ENCODE measurements at regions not wholly inside any gene's neighbourhood (a gene's known extent, or its start where the extent isn't known, plus 50 kb on each side); places are given as distances from the start of the nearest gene placed in this dataset.

DNA sequence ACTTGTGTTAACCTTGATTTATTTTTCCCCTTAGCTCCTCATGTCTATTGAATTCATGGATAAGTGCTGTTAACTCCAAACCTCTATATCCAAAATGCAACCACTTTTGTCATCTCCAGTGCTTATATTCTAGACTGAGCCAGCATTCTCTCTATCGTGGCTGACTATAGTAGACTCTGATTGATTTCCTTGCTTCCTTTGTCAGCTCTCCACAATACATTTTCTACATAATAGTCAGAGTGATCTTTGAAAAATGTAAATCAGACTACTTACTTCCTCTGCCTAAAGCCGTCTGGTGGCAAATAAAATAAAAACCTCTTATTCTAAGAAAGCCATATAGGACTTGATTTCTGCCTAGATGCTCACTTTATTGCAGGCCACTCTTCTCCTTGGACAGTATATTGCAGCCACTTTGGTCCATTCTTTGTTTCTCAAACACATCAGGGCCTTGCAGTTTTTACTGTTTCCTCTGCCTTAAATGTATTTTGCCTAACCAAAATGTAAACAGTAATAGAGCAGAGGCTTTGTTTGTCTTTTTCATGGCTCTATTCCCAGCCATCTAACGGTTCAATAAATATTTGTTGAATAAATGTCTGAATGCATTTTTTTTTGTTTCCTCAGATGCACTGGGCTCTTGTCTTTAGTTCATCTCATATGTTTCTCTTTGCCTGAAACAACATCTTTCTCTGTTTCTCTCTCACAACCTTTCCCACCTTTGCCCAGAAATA is 243.6 kb upstream of the CSNK1A1L start:
- H3K27ac Mint-ChIP-seq: no peak overlapping the region
- ATAC-seq (replicated peaks) (no peak), DNase-seq (no peak)
- no peak overlapping the region for H3K4me3 Mint-ChIP-seq
- peaks cover 0 to 2% of the 10 kb centered on the region in 2 donors for H3K9me3 Mint-ChIP-seq
- no peaks in the 10 kb centered on the region for H3K27me3 Mint-ChIP-seq
- H3K36me3 Mint-ChIP-seq: no peaks in the 10 kb centered on the region
- H3K4me1 Mint-ChIP-seq: no peaks in the 10 kb centered on the region

DNA sequence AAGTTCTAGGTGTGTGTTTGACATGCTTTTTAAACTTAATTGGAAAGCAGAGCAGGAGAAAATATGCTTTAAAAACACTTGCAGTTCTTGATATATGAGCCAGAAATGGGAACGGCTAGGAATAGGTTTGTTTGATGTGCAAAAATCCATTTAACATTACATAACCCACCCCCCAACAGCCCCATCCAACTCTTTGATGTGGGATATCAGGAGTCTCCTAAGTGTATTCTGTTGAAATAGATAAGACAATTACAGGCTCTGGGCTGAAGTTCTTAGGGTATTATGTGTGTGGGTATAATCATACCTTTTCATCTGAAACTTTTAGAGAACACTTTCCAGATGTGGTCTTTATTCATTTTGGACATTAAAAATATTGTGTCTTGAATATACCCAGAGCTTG is 240.4 kb upstream of the CSNK1A1L start:
- no peak for ATAC-seq (replicated peaks)
- no peak overlapping the region for H3K4me3 Mint-ChIP-seq
- H3K27ac Mint-ChIP-seq: no peak overlapping the region
- DNase-seq: no peak
- H3K4me1 Mint-ChIP-seq: no peaks in the 10 kb centered on the region
- H3K9me3 Mint-ChIP-seq: peaks cover 0 to 2% of the 10 kb centered on the region in 2 donors
- H3K27me3 Mint-ChIP-seq: no peaks in the 10 kb centered on the region
- H3K36me3 Mint-ChIP-seq: no peaks in the 10 kb centered on the region

DNA sequence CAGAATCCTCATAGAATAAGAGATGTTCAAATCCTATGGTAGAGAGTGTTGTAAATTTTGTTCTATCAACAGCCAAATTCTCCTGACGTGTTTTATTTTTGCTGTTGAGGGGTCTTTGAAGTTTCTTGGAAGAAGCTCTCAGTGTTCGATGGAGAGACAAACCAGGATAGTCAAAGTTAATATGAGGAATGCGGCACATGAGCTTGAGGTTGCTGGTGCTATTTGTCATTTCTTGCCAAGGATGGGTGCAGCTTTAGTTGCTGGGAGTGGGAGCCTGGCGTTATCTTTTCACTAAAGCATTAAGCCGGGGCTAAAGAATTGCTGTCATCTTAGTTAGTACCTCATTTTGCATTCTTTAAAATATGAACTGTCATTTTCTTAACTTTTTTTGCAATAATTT is 239.9 kb upstream of the CSNK1A1L start:
- Mint-ChIP-seq H3K4me3 (no peak overlapping the region), H3K9me3 (peaks cover 0 to 2% of the 10 kb centered on the region in 2 donors), H3K27ac (no peak overlapping the region), H3K4me1 (no peaks in the 10 kb centered on the region), H3K36me3 (no peaks in the 10 kb centered on the region), H3K27me3 (no peaks in the 10 kb centered on the region)
- DNase-seq (no peak), ATAC-seq (replicated peaks) (no peak)

DNA sequence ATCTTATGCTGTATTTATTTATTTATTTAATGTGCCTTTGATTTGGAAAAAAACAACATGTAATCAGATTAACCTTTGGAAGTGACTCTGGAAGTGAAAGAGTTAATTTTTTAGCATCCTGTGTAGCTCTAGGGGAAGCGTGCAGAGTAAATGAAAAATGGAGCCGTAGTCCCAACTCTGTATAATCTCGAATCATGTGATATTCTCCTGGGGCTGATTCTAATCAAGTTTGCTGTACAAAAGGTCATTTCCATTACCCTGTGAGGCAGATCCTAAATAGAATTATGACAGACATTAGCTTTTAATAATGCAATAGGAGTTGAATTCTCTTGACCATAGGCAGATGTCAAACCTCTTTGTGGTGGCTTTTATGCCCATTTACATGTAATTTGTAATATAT is 238.6 kb upstream of the CSNK1A1L start:
- H3K36me3 Mint-ChIP-seq: no peaks in the 10 kb centered on the region
- H3K4me3 Mint-ChIP-seq: no peak overlapping the region
- H3K27me3 Mint-ChIP-seq: no peaks in the 10 kb centered on the region
- H3K9me3 Mint-ChIP-seq: peaks cover 0 to 2% of the 10 kb centered on the region in 2 donors
- no peak for ATAC-seq (replicated peaks)
- H3K27ac Mint-ChIP-seq: no peak overlapping the region
- no peak for DNase-seq
- no peaks in the 10 kb centered on the region for H3K4me1 Mint-ChIP-seq

DNA sequence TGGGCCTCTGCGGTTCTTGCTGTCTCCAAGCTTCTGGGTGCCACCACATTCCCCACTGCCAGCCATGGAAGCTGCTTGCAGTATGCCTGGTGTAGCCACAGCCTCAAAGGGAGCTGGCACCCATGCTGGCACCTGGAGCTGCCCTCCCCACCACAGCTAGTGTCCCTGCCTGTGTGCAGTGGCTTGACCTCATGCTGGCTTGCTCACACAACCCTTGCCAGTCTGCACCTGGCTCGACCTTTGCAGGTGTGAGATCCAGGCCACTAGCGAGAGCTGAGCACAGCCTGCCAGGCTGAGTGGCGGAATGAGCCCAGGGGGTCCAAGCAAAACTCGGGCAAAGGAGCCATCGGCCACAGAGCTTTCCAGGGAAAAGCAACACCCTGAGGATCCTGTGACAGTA is 236.7 kb upstream of the CSNK1A1L start:
- Mint-ChIP-seq H3K4me1 (no peaks in the 10 kb centered on the region), H3K36me3 (no peaks in the 10 kb centered on the region), H3K27ac (no peak overlapping the region), H3K27me3 (no peaks in the 10 kb centered on the region), H3K9me3 (no peaks in the 10 kb centered on the region), H3K4me3 (no peak overlapping the region)
- peak in 1 of 2 donors; percentile 3 for ATAC-seq (replicated peaks)
- DNase-seq: no peak

DNA sequence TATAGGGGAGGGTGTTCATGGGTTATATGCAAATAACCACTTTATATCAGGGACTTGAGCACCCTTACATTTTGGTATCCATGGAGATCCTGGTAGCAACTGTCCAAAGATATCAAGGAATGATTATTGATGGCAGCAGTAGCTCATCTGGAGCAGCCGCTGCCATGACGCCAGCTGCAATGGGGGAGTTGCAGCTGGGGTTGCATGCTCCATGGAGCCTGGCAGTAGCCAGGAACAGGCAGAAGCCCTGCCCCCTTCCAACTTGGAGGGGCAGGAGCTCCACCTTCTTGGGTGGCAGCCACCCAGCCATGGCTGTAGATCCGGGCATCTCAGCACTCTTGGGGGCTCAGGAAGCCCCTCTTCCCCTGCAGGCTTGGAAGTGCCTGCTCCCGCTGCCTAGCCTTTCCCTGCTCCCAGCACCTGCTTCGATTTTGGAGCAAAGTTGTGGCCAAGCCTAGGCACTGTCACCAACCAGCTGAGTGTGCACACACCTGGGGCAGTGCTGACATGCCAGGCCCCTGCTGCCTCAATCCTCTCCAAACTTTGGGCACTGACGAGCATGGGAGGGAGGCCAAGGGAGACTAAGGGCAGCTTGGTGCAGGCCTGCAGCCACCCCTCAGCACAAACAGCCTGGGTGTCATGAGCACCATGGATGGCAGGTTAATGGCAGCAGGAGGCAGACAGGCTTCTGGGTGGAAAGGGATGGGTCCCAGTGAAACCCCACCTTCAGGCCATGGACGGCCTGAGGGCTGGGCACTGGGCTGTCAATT is 235.6 kb upstream of the CSNK1A1L start:
- Mint-ChIP-seq H3K4me1 (no peaks in the 10 kb centered on the region), H3K4me3 (no peak overlapping the region), H3K36me3 (no peaks in the 10 kb centered on the region), H3K27ac (no peak overlapping the region), H3K27me3 (no peaks in the 10 kb centered on the region), H3K9me3 (no peaks in the 10 kb centered on the region)
- no peak for DNase-seq
- no peak for ATAC-seq (replicated peaks)

DNA sequence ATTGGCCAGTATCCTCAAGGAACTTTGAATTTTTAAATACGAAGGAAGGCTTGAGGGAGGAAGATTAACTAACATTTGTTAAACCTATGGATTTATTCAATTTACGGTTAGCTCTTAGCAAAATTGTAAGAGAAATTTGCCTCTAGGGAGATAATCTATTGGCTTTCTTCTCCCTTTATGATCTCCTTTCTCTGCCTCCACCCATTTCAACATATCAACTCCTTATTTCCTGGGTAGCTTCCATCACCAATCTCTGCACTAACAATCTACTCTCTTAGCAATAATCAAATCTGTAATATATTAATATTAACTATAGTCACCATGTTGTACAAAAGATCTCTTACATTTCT is 233.9 kb upstream of the CSNK1A1L start:
- ATAC-seq (replicated peaks) (no peak), DNase-seq (no peak)
- H3K4me3 Mint-ChIP-seq: no peak overlapping the region
- no peaks in the 10 kb centered on the region for H3K27me3 Mint-ChIP-seq
- no peak overlapping the region for H3K27ac Mint-ChIP-seq
- H3K36me3 Mint-ChIP-seq: no peaks in the 10 kb centered on the region
- H3K9me3 Mint-ChIP-seq: no peaks in the 10 kb centered on the region
- no peaks in the 10 kb centered on the region for H3K4me1 Mint-ChIP-seq

DNA sequence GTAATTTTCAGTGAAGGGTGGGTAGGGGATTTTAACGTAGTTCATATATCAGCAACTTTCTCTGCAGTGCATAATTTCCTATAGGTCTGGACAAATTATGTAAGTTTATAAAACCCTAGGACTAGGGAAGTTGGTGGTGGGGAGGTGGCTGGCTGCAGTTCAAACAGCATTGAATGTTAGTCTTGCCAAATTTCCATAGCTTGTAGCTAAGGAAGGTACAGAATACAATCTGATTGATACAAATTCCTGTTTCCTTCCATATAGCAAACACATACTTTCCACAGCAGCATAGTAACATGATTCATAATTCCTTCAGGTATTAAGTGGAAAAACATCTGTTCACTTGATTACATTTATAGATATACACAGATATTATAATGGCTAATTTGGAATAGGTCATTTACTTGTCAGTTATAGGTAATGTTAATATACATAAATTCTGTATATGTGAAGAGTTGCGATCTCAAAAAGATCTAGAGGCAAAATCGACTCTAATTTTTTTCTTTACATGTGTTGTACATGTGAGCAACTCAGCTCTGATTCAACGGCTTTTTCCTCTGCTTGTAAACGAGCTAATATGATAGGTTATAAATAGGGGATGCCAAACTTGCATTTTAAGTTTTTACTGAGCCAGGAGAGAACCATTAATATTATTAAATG is 233.4 kb upstream of the CSNK1A1L start:
- DNase-seq: no peak
- Mint-ChIP-seq H3K9me3 (no peaks in the 10 kb centered on the region), H3K27ac (no peak overlapping the region), H3K4me1 (no peaks in the 10 kb centered on the region), H3K36me3 (no peaks in the 10 kb centered on the region), H3K4me3 (no peak overlapping the region), H3K27me3 (no peaks in the 10 kb centered on the region)
- ATAC-seq (replicated peaks): no peak

DNA sequence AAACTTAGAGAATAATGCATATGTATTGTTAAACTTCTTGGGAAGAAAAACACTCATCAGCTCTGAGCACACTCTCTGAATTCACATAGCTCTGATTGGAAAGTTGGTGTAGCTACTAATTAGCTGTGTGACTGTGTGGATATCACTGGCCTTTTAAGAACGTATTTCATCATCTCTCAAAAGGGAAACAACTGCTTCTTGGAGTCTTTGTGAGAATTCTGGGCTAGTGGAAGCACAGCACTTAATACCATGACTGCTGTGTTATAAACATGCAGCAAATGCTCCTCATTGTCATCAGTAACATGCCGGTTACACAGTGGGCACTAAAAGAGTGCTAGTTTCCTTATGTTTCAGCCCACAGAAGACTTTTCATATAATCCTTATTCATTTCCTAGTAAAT is 220.9 kb upstream of the CSNK1A1L start:
- no peak for ATAC-seq (replicated peaks)
- Mint-ChIP-seq H3K27ac (no peak overlapping the region), H3K36me3 (no peaks in the 10 kb centered on the region), H3K4me3 (no peak overlapping the region), H3K27me3 (no peaks in the 10 kb centered on the region), H3K9me3 (peaks cover 6 to 11% of the 10 kb centered on the region in 2 donors), H3K4me1 (no peaks in the 10 kb centered on the region)
- DNase-seq: no peak

DNA sequence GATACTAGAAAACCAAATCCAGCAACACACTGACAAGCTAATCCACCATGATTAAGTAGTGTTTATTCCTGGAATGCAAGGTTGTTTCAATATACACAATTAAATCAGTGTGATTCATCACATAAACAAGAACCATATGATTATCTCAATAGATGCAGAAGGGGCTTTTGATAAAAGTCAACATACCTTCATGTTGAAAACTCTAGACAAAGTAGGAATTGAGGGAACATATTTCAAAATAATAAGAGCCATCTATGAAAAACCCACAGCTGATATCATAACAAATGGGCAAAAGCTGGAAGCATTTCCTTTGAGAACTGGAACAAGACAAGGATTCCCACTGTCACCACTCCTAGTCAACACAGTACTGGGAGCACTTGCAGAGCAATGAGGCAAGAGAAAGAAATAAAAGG is 213.6 kb upstream of the CSNK1A1L start:
- Mint-ChIP-seq H3K36me3 (no peaks in the 10 kb centered on the region), H3K9me3 (peaks cover 12 to 16% of the 10 kb centered on the region in 2 donors), H3K4me3 (no peak overlapping the region), H3K27me3 (no peaks in the 10 kb centered on the region), H3K4me1 (no peaks in the 10 kb centered on the region), H3K27ac (no peak overlapping the region)
- no peak for ATAC-seq (replicated peaks)
- no peak for DNase-seq

DNA sequence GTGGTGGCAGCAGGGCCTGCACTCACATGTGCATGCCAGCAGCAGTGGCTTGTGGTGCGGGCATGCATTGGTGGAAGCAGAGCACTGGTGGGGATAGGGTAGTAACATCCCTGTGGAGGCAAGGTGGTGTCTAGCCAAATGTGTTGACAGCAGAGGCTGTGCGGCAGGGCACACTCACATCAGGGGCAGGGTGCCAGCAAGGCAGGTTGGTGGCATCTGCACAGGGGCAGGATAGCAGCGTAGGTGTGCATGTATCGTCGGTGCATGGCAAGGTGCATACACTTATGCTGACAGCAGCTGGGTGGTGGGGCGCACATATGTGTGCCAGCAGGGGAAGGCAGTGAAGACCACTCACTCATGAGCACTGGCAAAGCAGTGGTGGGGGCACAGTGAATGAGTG is 211.5 kb upstream of the CSNK1A1L start:
- H3K27ac Mint-ChIP-seq: no peak overlapping the region
- no peak for ATAC-seq (replicated peaks)
- no peaks in the 10 kb centered on the region for H3K4me1 Mint-ChIP-seq
- DNase-seq: no peak
- no peaks in the 10 kb centered on the region for H3K27me3 Mint-ChIP-seq
- no peaks in the 10 kb centered on the region for H3K36me3 Mint-ChIP-seq
- no peak overlapping the region for H3K4me3 Mint-ChIP-seq
- H3K9me3 Mint-ChIP-seq: peaks cover 13 to 16% of the 10 kb centered on the region in 2 donors

DNA sequence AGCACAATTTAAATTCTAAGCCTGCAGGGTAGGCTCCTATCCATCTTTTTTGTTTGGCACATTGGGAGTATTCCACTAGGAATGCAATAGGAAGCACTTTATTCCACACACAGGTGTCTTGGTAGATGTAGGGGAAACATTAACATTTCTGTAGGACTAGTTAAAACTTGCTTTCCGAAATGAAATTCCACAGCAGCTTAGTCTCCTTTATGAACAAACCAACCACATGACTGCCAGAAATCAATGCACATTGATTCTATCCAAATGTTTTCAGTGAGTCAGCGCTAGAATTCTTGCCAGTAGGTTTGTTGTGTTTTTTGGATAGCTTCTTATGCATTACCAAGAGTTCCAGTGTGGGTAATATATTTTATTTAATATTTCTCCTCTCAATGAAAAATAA is 207.9 kb upstream of the CSNK1A1L start:
- Mint-ChIP-seq H3K9me3 (peaks cover 5 to 6% of the 10 kb centered on the region in 2 donors), H3K4me3 (no peak overlapping the region), H3K27ac (no peak overlapping the region), H3K36me3 (no peaks in the 10 kb centered on the region), H3K27me3 (no peaks in the 10 kb centered on the region), H3K4me1 (no peaks in the 10 kb centered on the region)
- DNase-seq: no peak
- ATAC-seq (replicated peaks): no peak

DNA sequence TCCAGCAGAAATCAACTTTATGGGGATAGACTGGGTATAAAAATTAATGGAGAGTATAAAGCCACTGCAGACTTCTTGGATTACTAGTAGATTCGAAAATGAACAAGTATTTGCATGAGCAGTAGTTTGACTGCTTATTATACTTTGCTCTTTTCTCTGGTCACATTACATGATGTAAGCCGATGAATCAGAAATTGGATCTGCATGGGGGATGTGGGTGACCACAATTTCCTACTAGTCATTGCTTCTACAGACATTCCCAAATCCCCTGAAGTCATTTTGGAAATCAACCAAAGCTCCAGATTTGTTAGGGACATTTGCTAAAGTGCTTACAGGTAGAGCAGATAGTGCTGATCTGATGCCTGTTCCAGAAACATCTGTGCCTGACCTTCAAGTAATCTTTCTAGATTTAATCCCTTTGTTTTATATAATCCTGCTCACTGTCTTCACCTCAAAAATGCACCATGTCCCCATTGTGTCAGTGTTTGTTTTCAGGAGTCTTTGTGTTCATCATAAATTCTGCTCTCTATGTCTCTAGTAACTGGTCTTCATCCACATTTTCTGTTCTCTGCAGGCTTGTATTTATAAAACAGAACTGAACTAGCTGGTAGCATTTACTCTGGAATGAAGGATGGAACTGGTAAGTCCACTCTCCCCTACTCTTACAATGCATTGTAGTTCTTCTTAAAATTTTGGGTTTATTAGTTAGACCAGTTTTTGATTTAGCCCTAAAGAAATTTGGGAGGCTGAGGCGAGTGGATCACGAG is 201.5 kb upstream of the CSNK1A1L start:
- Mint-ChIP-seq H3K27me3 (no peaks in the 10 kb centered on the region), H3K36me3 (no peaks in the 10 kb centered on the region), H3K9me3 (no peaks in the 10 kb centered on the region), H3K4me3 (no peak overlapping the region), H3K27ac (no peak overlapping the region), H3K4me1 (no peaks in the 10 kb centered on the region)
- ATAC-seq (replicated peaks): no peak
- DNase-seq: no peak

DNA sequence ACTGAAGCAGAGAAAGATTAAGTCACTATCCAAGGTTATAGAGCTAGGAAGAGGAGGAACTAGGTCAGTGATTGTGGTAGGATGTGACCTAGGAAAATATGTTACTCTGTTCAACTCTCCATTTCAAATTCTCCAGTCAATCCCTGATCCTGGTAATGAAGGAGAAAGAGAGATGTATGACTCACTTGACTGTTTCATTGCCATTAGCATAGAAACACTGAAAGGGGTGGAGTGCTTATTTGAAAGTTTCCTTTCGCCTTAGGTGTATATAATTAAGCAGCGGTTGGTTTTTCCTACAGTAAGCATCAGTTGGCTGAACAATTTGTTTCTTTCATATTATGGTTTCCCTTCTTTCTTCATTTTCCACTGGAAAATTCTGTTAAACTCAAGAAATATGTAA is 198.1 kb upstream of the CSNK1A1L start:
- Mint-ChIP-seq H3K4me1 (no peaks in the 10 kb centered on the region), H3K36me3 (no peaks in the 10 kb centered on the region), H3K4me3 (no peak overlapping the region), H3K9me3 (no peaks in the 10 kb centered on the region), H3K27ac (no peak overlapping the region), H3K27me3 (no peaks in the 10 kb centered on the region)
- DNase-seq (no peak), ATAC-seq (replicated peaks) (no peak)
